Mesothelial cell of epicardium (in vitro differentiated cells): ENCODE measurements at regions not wholly inside any gene's neighbourhood (a gene's known extent, or its start where the extent isn't known, plus 50 kb on each side); places are given as distances from the start of the nearest gene placed in this dataset.

Experiments used
- DNase-seq, 2 experiments: peaks; one replicate each; pipeline ENCODE4 v3.0.0; 2021; ENCODE audit warnings: low spot score in 2 of 2; ENCODE audit not compliant: unreplicated experiment in 2 of 2
- H3K27ac Mint-ChIP-seq: 2 replicates; pipeline ENCODE4 v1.8.0; 2021; ENCODE audit warnings: mixed read lengths
- H3K27me3 Mint-ChIP-seq: 2 replicates; pipeline ENCODE4 v1.8.0; 2021; ENCODE audit warnings: low read depth, mixed read lengths
- H3K36me3 Mint-ChIP-seq: 2 replicates; pipeline ENCODE4 v1.8.0; 2021; ENCODE audit warnings: mixed read lengths
- H3K4me1 Mint-ChIP-seq: 2 replicates; pipeline ENCODE4 v1.8.0; 2021; ENCODE audit warnings: mixed read lengths
- H3K4me3 Mint-ChIP-seq: 2 replicates; pipeline ENCODE4 v1.8.0; 2021; ENCODE audit warnings: mild to moderate bottlenecking, moderate library complexity, mixed read lengths
- H3K9me3 Mint-ChIP-seq: 2 replicates; pipeline ENCODE4 v1.8.0; 2021; ENCODE audit warnings: mixed read lengths
- TF ChIP-seq, protein P1 (sequence below): fragments of 200-600 bp; sonication (generic); IDR thresholded peaks from one replicate; pipeline ENCODE4 v1.5.0; 2021; ENCODE audit warnings: antibody characterized with exemption; ENCODE audit not compliant: unreplicated experiment

DNA sequence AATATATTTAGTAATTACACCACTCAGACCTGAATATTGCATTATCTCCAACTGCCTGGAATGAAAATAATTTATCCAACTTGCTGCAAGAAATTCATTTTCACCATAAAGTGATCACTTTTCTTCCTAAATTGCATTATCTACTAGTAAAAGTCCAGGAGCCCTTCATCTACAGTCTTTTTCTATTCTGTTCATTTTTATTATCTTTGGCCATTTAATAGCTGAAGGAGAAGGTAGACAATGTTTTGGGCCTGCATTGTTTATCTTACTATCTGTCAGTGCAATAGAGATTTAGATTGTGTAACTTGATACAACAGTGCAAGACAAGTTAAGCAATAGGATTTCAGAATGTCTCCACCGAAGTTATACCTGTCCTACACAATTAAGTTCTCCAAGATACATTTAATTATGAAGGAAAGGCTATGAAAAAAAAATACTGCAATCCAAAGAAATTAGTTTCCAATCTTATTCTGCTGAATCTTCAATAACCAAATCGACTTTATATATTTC, 1339.7 kb upstream of the CDH6 start:
- DNase-seq, result no peak
- no peak overlapping the region for H3K27ac Mint-ChIP-seq
- TF ChIP-seq, protein P1, sequence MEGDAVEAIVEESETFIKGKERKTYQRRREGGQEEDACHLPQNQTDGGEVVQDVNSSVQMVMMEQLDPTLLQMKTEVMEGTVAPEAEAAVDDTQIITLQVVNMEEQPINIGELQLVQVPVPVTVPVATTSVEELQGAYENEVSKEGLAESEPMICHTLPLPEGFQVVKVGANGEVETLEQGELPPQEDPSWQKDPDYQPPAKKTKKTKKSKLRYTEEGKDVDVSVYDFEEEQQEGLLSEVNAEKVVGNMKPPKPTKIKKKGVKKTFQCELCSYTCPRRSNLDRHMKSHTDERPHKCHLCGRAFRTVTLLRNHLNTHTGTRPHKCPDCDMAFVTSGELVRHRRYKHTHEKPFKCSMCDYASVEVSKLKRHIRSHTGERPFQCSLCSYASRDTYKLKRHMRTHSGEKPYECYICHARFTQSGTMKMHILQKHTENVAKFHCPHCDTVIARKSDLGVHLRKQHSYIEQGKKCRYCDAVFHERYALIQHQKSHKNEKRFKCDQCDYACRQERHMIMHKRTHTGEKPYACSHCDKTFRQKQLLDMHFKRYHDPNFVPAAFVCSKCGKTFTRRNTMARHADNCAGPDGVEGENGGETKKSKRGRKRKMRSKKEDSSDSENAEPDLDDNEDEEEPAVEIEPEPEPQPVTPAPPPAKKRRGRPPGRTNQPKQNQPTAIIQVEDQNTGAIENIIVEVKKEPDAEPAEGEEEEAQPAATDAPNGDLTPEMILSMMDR, result no peak
- H3K36me3 Mint-ChIP-seq, result no peaks in the 10 kb centered on the region
- peaks cover 7% of the 10 kb centered on the region for H3K9me3 Mint-ChIP-seq
- peaks cover 7% of the 10 kb centered on the region for H3K4me1 Mint-ChIP-seq
- no peak overlapping the region for H3K4me3 Mint-ChIP-seq
- no peaks in the 10 kb centered on the region for H3K27me3 Mint-ChIP-seq

DNA sequence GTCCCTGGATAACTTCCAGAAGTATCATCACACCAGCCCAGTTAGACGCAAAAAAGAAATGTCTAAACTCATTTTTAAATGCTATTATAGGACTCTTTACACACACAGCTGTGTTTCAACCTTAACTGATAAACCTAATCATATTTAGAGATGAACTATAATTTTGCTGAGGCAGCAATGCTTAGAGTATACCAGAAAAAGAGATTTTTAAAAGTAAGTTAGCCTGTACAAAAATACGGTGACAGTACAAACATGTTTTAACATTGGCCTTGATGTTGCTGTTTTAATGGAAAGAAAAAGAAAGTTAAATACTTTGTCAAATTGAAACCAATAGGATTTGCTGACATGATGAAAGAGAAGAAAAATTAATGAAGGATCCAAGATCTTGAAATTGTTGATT, 1341.2 kb upstream of the CDH6 start:
- Mint-ChIP-seq H3K4me1 (peaks cover 9% of the 10 kb centered on the region), H3K36me3 (no peaks in the 10 kb centered on the region), H3K9me3 (peaks cover 12% of the 10 kb centered on the region), H3K27ac (no peak overlapping the region), H3K27me3 (no peaks in the 10 kb centered on the region), H3K4me3 (no peak overlapping the region)
- TF ChIP-seq, protein P1, result no peak
- DNase-seq, result no peak

DNA sequence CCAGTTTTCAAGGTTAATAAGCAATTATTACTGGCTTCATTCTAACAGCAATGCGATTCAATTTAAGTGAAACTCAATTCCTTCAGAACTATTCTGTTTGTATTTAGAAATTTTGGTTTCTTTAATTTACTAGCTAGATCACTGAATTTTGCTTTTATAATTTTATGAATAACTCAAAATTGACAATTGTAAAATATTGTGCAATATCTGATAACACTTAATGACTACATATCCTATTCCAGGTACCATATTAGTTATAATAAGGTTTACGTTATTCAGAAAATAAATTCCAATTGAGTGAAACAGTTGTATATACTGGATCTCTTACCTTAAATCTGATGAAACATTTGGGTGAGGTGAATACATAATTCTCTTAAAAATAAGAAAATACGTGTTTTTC, 1348.3 kb upstream of the CDH6 start:
- no peak overlapping the region for H3K27ac Mint-ChIP-seq
- H3K36me3 Mint-ChIP-seq, result no peaks in the 10 kb centered on the region
- H3K4me3 Mint-ChIP-seq, result no peak overlapping the region
- peaks cover 3% of the 10 kb centered on the region for H3K4me1 Mint-ChIP-seq
- no peaks in the 10 kb centered on the region for H3K27me3 Mint-ChIP-seq
- DNase-seq, result no peak
- TF ChIP-seq, protein P1, result no peak
- peaks cover 12% of the 10 kb centered on the region for H3K9me3 Mint-ChIP-seq

DNA sequence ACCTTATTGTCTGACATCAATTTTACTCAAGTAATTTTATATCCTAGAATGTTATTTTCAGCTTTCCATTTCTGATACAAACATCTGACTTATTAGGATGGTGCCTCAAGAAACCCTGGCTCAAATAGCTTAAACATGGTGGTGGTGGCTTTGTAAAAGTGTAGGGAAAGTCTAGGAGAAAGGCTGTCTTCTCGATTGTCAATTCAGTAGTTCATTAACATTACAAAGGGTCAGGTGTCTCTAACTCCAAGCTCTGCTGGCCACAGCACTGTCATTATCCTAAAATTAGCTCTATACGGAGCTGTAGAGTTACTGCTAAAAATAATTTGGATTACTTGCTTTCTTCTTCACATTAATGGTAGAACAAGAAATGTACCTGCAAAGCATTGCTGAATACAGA, 1360.1 kb upstream of the CDH6 start:
- no peak overlapping the region for H3K4me3 Mint-ChIP-seq
- peaks cover under 1% of the 10 kb centered on the region for H3K4me1 Mint-ChIP-seq
- TF ChIP-seq, protein P1, result no peak
- H3K9me3 Mint-ChIP-seq, result no peaks in the 10 kb centered on the region
- H3K36me3 Mint-ChIP-seq, result no peaks in the 10 kb centered on the region
- H3K27me3 Mint-ChIP-seq, result peaks cover 2% of the 10 kb centered on the region
- H3K27ac Mint-ChIP-seq, result no peak overlapping the region
- no peak for DNase-seq

DNA sequence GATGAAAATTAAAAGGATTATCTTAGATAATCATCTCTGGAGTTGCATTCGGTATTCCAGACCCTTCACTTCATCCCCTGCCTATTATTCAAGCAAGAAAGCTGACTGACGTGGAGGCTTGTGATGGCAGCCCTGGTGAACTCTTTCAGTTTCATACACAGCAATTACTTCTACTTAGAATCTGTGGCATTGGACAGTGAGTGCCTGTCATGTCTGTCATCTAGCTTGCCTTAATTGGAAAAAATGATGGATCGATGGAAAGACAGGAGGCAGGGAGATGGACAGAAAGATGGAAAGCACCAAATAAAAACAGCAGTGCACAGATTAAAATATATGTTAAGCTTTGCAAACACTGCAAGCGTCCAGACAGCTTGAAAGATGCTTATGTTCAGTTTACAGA, 1371.0 kb upstream of the CDH6 start:
- H3K9me3 Mint-ChIP-seq, result peaks cover 4% of the 10 kb centered on the region
- no peaks in the 10 kb centered on the region for H3K36me3 Mint-ChIP-seq
- no peak overlapping the region for H3K27ac Mint-ChIP-seq
- H3K4me1 Mint-ChIP-seq, result no peaks in the 10 kb centered on the region
- no peak for DNase-seq
- H3K27me3 Mint-ChIP-seq, result peaks cover 2% of the 10 kb centered on the region
- TF ChIP-seq, protein P1, result no peak
- H3K4me3 Mint-ChIP-seq, result no peak overlapping the region
